Mesendoderm (in vitro differentiated cells): ENCODE measurements at regions not wholly inside any gene's neighbourhood (a gene's known extent, or its start where the extent isn't known, plus 50 kb on each side); places are given as distances from the start of the nearest gene placed in this dataset.

ENCODE experiments used
- DNase-seq: peaks from one replicate; pipeline ENCODE4 v3.0.0; 2013
- H2AK5ac ChIP-seq: 2 replicates; pipeline ENCODE4 v1.6.1; 2013; ENCODE audit warnings: low read length, inconsistent platforms
- H2BK120ac ChIP-seq: 2 replicates; pipeline ENCODE4 v1.6.1; 2013; ENCODE audit warnings: low read depth, mild to moderate bottlenecking, low read length, moderate library complexity, mixed read lengths
- H2BK15ac ChIP-seq: replicated peaks from 2 replicates; pipeline ENCODE4 v1.6.1; 2013; ENCODE audit warnings: low read depth, mild to moderate bottlenecking, moderate library complexity
- H2BK5ac ChIP-seq: 2 replicates; pipeline ENCODE4 v1.6.1; 2013; ENCODE audit warnings: low read length, inconsistent platforms
- H3K18ac ChIP-seq: 2 replicates; pipeline ENCODE4 v1.6.1; 2013; ENCODE audit warnings: mild to moderate bottlenecking, low read length, mixed read lengths
- H3K23ac ChIP-seq: one replicate; pipeline ENCODE4 v1.6.1; 2013; ENCODE audit warnings: low read length
- H3K27ac ChIP-seq: 2 replicates; pipeline ENCODE4 v1.5.1; 2013; ENCODE audit warnings: low read depth, mild to moderate bottlenecking, inconsistent platforms, low read length, moderate library complexity
- H3K27me3 ChIP-seq: 2 replicates; pipeline ENCODE4 v1.6.1; 2013; ENCODE audit warnings: low read length, control low read depth, mild to moderate bottlenecking, inconsistent platforms; ENCODE audit not compliant: insufficient read depth, poor library complexity
- H3K36me3 ChIP-seq: 2 replicates; pipeline ENCODE4 v1.6.1; 2013; ENCODE audit warnings: low read length, inconsistent platforms; ENCODE audit not compliant: control insufficient read depth, insufficient read depth
- H3K4ac ChIP-seq: one replicate; pipeline ENCODE4 v1.6.1; 2013; ENCODE audit warnings: low read depth, mild to moderate bottlenecking, low read length, moderate library complexity
- H3K4me1 ChIP-seq: 2 replicates; pipeline ENCODE4 v1.6.1; 2013; ENCODE audit warnings: low read depth, low read length, inconsistent platforms; ENCODE audit not compliant: control insufficient read depth
- H3K4me2 ChIP-seq: 2 replicates; pipeline ENCODE4 v1.6.1; 2013; ENCODE audit warnings: low read length
- H3K4me3 ChIP-seq: 2 replicates; pipeline ENCODE4 v1.5.1; 2013; ENCODE audit warnings: mild to moderate bottlenecking, low read length
- H3K56ac ChIP-seq: one replicate; pipeline ENCODE4 v1.6.1; 2013; ENCODE audit warnings: low read length
- H3K79me1 ChIP-seq: 2 replicates; pipeline ENCODE4 v1.6.1; 2013; ENCODE audit warnings: low read length, inconsistent platforms
- H3K79me2 ChIP-seq: 2 replicates; pipeline ENCODE4 v1.6.1; 2013; ENCODE audit warnings: mild to moderate bottlenecking, low read length; ENCODE audit not compliant: control insufficient read depth, insufficient read depth
- H3K9ac ChIP-seq: 2 replicates; pipeline ENCODE4 v1.6.1; 2013; ENCODE audit warnings: low read length, inconsistent platforms
- H4K5ac ChIP-seq: one replicate; pipeline ENCODE4 v1.6.1; 2013; ENCODE audit warnings: low read length
- H4K8ac ChIP-seq: one replicate; pipeline ENCODE4 v1.6.1; 2013; ENCODE audit warnings: low read depth, mild to moderate bottlenecking, control low read depth, low read length, moderate library complexity
- WGBS: extraction: QIAGEN DNeasy Blood & Tissue Kit; methylation state at CpG from one replicate; pipeline ENCODE4 v1.1.7; 2013; ENCODE audit warnings: low lambda C conversion rate, missing lambda C conversion rate; ENCODE audit not compliant: insufficient coverage; ENCODE audit errors: extremely low coverage; 5-methylcytosine and 5-hydroxymethylcytosine counted together

DNA sequence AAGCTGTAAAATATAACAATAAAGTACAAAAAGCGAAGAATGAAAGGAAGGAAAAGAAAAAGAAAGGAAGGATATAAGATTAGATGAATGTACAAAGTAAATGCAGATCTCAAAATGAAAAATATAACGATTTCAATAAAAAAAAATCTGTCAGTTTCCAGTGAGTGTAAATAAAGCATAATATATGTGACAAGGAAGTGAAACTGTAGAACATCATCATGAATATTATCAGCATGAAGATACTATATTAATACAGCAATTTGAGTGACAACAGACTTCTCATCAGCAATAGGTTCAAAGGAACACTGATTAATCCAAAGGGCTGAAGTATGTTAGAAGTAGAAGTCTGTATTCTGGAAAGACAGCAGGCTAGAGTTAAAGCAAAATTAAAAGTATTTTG, 659.5 kb upstream of the MBL2 start:
- Histone ChIP-seq H3K27ac (no peak overlapping the region), H3K4me1 (no peaks in the 10 kb centered on the region), H4K5ac (no peak overlapping the region), H3K23ac (no peak overlapping the region), H3K4me3 (no peak overlapping the region), H3K27me3 (no peaks in the 10 kb centered on the region), H2BK120ac (no peak overlapping the region), H3K79me1 (no peaks in the 10 kb centered on the region), H4K8ac (no peak overlapping the region), H3K9ac (no peak overlapping the region), H3K36me3 (no peaks in the 10 kb centered on the region), H3K79me2 (no peaks in the 10 kb centered on the region), H3K18ac (no peak overlapping the region), H2BK15ac (no peak overlapping the region), H2AK5ac (no peak overlapping the region), H3K4ac (no peak overlapping the region), H3K4me2 (no peak overlapping the region), H3K56ac (no peak overlapping the region), H2BK5ac (no peak overlapping the region)
- no peak for DNase-seq
- WGBS = 100% methylated on average over 2 of the region's 2 CpGs

DNA sequence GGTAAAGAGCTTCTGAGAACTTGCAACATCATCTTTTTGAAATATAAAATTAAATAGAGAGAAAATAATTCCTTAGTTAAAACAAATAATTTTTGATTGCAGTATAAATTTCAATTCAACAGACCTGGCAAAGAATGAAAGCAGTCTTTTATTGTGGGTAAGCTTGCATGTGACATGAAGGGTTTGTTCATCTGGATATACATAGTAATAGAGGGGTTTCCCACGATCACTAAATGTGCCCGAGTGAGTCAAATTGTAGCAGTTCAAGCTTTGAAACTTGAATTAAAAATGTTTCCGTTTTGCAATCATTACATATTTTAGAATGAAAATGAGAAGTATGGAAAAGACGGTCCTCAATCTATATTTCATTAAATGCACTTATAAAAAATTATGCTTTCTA, 658.4 kb upstream of the MBL2 start:
- H3K23ac ChIP-seq = no peak overlapping the region
- H3K56ac ChIP-seq = no peak overlapping the region
- no peak overlapping the region for H4K5ac ChIP-seq
- H2AK5ac ChIP-seq = no peak overlapping the region
- H3K18ac ChIP-seq = no peak overlapping the region
- H3K36me3 ChIP-seq = no peaks in the 10 kb centered on the region
- no peaks in the 10 kb centered on the region for H3K79me2 ChIP-seq
- no peaks in the 10 kb centered on the region for H3K79me1 ChIP-seq
- H3K4me2 ChIP-seq = no peak overlapping the region
- H2BK120ac ChIP-seq = no peak overlapping the region
- H2BK5ac ChIP-seq = no peak overlapping the region
- no peak overlapping the region for H3K9ac ChIP-seq
- no peak overlapping the region for H4K8ac ChIP-seq
- H3K27me3 ChIP-seq = no peaks in the 10 kb centered on the region
- no peak overlapping the region for H3K4ac ChIP-seq
- no peak overlapping the region for H2BK15ac ChIP-seq
- H3K4me3 ChIP-seq = no peak overlapping the region
- no peak overlapping the region for H3K27ac ChIP-seq
- no peaks in the 10 kb centered on the region for H3K4me1 ChIP-seq
- WGBS = no CpG with 5 or more reads among the region's 4 CpGs
- no peak for DNase-seq

DNA sequence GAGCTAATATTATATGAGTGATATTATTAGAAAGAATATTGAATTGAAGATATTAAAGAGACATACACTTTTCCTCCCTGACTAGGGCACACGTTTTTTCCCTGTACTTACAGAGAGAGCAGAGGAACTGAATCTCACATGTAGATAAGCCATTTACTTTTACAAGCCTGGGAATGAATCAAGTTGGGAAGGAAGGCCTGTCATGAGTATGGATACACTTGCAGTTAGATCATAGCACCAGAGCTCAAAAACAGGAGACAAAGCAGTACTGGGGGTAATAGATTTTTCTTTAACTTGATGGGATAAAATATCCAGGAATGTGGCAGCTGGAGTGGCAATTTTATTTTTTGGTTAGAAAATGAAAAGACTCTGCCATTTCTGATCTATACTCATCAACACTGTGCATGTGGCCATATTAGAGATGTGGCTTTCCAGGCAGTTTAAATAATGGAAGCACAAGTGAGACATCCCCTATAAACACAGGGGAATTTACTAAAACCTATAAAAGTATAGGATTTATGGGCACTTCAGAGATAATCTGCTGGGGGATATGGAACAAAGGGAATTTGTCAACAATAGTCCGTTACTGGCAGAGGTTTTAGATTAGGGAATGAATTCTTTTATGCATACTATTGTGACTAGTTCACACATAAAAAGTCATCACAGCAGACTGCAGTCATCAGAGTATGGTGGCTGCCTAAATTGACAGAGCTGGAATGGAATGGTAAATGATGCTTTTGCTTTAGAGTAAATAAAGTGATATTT, 657.7 kb upstream of the MBL2 start:
- H3K79me1 ChIP-seq = no peaks in the 10 kb centered on the region
- H2AK5ac ChIP-seq = no peak overlapping the region
- H2BK15ac ChIP-seq = no peak overlapping the region
- H3K56ac ChIP-seq = no peak overlapping the region
- H3K27ac ChIP-seq = no peak overlapping the region
- no peak for DNase-seq
- no peak overlapping the region for H3K4me2 ChIP-seq
- no peak overlapping the region for H3K9ac ChIP-seq
- no peak overlapping the region for H3K4ac ChIP-seq
- no peaks in the 10 kb centered on the region for H3K36me3 ChIP-seq
- H4K5ac ChIP-seq = no peak overlapping the region
- H2BK5ac ChIP-seq = peak overlapping the region; percentile 27
- H3K18ac ChIP-seq = peak overlapping the region; percentile 60
- H4K8ac ChIP-seq = no peak overlapping the region
- H3K23ac ChIP-seq = no peak overlapping the region
- H3K79me2 ChIP-seq = no peaks in the 10 kb centered on the region
- no peak overlapping the region for H3K4me3 ChIP-seq
- WGBS = no CpG with 5 or more reads among the region's 2 CpGs
- H3K27me3 ChIP-seq = no peaks in the 10 kb centered on the region
- no peaks in the 10 kb centered on the region for H3K4me1 ChIP-seq
- H2BK120ac ChIP-seq = no peak overlapping the region

GRCh38 chr10:53422223-53422888, 649.8 kb upstream of the MBL2 start:
- Histone ChIP-seq H3K9ac (no peak overlapping the region), H3K27me3 (no peaks in the 10 kb centered on the region), H3K27ac (peak overlapping the region; percentile 46), H3K4me1 (no peaks in the 10 kb centered on the region), H2BK15ac (no peak overlapping the region), H3K4me3 (no peak overlapping the region), H3K36me3 (no peaks in the 10 kb centered on the region), H3K56ac (peak overlapping the region; percentile 39), H2BK5ac (no peak overlapping the region), H2AK5ac (no peak overlapping the region), H4K5ac (no peak overlapping the region), H4K8ac (no peak overlapping the region), H2BK120ac (no peak overlapping the region), H3K18ac (no peak overlapping the region), H3K79me2 (no peaks in the 10 kb centered on the region), H3K4ac (peak overlapping the region; percentile 27), H3K23ac (no peak overlapping the region), H3K4me2 (no peak overlapping the region), H3K79me1 (no peaks in the 10 kb centered on the region)
- no CpG with 5 or more reads among the region's 5 CpGs for WGBS
- peak; percentile 35 for DNase-seq

GRCh38 chr10:53412651-53413050, 640.1 kb upstream of the MBL2 start:
- Histone ChIP-seq H3K27ac (no peak overlapping the region), H3K79me1 (no peaks in the 10 kb centered on the region), H3K56ac (no peak overlapping the region), H2BK15ac (no peak overlapping the region), H3K4me3 (no peak overlapping the region), H2AK5ac (no peak overlapping the region), H3K4me2 (no peak overlapping the region), H2BK5ac (no peak overlapping the region), H2BK120ac (no peak overlapping the region), H4K8ac (no peak overlapping the region), H3K36me3 (no peaks in the 10 kb centered on the region), H3K79me2 (no peaks in the 10 kb centered on the region), H3K23ac (no peak overlapping the region), H3K18ac (no peak overlapping the region), H3K4ac (no peak overlapping the region), H3K9ac (no peak overlapping the region), H3K4me1 (no peaks in the 10 kb centered on the region), H4K5ac (no peak overlapping the region), H3K27me3 (no peaks in the 10 kb centered on the region)
- DNase-seq = no peak
- no CpG with 5 or more reads among the region's 2 CpGs for WGBS
